HG03520 (cell line): ENCODE measurements at regions not wholly inside any gene's neighbourhood (a gene's known extent, or its start where the extent isn't known, plus 50 kb on each side); places are given as distances from the start of the nearest gene placed in this dataset.
"Not testable (repeated sequence)": the region's sequence is repeated elsewhere in the genome, so short reads cannot be mapped to it uniquely, and the experiment has no call there.

Source experiments
- ATAC-seq: cut with Tn5 transposase; IDR thresholded peaks from one replicate; pipeline ENCODE4 v1.9.1; 2021; ENCODE audit warnings: mild to moderate bottlenecking, moderate library complexity; ENCODE audit not compliant: unreplicated experiment

GRCh38 chr2:111522231-111522768 lies 361.7 kb downstream of the ANAPC1 start:
- no peak for ATAC-seq

DNA sequence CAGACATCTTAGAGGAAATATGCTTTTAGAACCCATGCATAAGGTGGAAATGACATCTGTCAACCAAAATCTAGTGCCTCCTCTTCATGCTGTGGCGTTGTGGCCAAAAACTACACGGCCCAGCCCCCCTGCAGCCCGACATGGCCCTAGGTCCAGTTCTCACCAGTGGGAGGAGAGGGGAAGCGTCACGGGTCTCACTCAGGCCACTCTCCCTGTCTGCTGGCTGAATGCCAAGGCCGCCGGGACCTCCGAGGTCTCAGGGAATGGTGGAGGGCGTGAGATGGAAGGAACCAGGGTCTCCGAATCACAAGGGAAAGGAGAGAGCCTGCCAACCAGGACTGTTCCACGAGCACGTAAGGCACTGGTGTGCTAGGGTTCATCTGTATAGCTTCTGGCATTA lies 361.0 kb downstream of the ANAPC1 start:
- no peak for ATAC-seq

GRCh38 chr2:111525026-111525425 lies 359.0 kb downstream of the ANAPC1 start:
- ATAC-seq: not testable (repeated sequence)

- ATAC-seq: not testable (repeated sequence)
Observed at GRCh38 chr2:111526041-111526639, 357.9 kb downstream of the ANAPC1 start.

- not testable (repeated sequence) for ATAC-seq
Observed at GRCh38 chr2:111527707-111528400, 356.1 kb downstream of the ANAPC1 start.

GRCh38 chr2:111529022-111529421 lies 355.0 kb downstream of the ANAPC1 start:
- not testable (repeated sequence) for ATAC-seq

GRCh38 chr2:111530239-111530965 lies 353.6 kb downstream of the ANAPC1 start:
- not testable (repeated sequence) for ATAC-seq

DNA sequence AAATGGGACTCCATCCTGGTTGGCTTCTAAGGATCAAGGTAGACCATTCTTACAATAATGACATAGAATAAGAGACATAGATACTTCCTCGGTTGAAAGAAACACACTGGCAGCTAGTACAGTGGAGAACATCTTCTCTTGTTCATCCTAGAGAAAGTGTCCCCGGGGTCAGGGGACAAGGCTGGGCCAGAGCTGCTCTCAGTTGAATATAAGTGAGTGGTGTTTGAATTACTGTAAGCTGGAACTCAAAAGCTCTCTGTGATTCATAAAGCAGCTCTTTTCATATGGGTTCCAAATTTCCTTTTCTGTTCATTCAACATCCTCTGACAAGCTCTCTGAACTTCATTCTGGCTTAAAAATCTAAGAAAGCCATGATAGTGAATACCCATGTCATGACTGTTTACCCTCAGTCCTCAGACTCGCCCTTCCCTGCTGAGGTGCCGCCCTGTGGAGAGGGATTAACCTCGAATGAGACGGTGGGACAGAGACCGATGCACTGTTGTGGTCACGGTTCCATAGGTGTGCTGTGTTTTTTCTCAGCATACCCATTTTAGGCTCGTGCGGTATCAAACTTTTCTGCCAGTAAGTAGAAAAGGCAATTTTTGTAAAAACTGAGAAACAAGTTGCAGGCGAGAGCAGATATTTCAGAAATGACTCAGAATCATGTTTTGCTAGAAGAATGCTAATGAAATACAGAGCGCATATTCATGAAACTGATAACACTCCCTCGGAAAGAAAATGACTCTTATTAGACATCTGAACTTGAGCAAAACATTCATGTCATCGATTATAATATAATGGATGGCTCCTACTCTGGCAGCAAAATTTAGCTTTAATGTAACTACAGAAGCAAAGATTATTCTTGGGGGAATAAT lies 351.1 kb downstream of the ANAPC1 start:
- ATAC-seq: not testable (repeated sequence)

DNA sequence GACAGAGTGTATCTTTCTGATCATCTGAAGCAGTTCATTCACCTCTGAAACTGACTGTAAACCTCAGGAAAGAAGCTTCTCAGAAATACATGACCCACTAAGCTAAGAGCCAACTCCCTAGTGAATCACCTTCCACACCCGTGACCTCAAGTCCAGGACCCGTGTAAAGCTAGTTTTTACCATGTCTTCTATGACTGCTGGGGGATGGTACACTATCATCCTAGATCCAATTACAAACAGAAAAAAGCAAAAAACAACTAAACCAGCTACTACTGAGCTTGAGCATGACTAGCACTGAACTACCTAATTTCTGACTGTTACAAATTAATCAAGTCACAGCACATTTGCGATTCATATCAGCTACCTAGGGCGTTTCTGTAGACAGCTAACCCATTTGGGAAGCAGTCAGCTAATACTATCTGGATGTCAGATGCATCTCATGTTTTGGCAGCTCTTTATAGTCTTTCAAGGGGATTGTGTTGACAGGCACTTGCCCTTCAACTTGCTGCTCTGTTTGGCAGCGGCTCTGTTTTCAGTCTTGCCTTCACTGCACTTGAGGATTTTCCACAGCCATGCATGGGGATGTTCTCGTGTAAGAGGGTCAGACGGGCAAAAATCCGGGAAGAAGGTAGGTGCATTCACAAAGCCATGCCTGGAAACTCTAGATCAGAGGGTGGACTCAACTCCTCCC lies 350.3 kb downstream of the ANAPC1 start:
- not testable (repeated sequence) for ATAC-seq

DNA sequence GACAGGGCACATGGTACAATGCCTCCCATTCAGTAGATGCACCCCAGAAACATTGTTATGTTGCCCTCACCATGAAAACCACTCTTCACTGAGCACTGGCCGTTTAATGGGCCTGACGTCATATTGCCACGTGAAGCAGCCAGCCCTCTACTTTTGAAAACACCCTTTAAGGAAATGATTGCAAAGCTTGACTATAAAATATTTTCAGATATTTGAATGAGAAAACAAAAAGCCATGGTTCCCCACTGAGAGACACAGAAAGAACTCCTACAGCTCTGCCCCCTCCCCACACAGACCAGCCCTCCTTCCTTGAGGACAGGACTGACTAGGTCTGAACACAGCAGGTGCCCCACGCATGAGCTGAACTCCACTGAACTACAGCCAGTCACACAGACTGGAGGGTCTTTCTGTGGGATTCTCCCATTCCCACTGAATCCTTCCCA lies 349.1 kb downstream of the ANAPC1 start:
- ATAC-seq: no peak

DNA sequence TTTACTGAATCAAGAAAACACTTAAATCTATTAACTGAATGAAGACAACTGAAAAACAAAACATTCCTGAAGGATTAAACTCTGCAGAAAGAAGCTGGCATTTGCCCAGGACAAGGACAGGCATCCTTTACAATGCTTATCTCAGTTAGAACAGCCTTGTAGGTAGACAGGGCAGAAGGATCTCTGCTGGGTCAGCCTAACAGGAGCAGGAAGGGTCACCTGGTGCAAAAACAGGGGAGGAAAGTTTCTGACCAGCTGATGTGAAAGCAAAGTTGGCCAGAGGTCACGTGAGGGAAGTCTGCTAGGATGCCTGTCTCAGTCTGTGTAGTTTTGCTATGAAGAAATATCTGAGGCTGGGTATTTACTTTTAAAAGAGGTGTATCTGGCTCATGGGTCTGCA lies 348.6 kb downstream of the ANAPC1 start:
- no peak for ATAC-seq

DNA sequence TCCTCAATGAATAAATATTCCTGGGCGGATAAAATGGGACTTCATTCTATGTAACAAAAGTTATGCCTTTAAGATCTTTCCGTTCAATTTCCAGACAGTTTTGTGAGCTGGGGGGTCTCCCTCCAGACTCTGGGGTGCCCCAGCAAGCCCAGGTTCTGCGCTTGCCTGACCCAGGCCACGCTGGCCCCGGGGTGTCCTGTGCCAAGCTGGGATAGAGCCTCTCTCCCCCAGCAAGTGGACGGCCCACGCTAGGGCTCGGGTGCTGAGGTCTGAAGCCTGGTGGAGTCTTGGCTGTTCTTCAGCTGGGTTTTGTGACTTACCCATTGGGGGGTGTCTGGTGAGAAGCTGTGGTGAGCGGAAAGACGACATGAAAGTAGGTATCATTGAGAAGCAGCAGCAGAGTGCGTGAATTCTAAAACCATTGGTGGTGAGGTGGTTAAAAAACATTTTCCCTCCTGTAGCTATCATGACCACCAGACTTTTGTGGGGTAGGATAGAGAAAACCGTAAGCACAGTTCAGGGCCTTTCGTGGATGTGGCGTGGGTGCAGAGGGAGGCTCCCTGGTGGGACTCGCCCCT lies 346.8 kb downstream of the ANAPC1 start:
- ATAC-seq: no peak

- not testable (repeated sequence) for ATAC-seq
Observed at GRCh38 chr2:111539991-111540390, 344.0 kb downstream of the ANAPC1 start.

DNA sequence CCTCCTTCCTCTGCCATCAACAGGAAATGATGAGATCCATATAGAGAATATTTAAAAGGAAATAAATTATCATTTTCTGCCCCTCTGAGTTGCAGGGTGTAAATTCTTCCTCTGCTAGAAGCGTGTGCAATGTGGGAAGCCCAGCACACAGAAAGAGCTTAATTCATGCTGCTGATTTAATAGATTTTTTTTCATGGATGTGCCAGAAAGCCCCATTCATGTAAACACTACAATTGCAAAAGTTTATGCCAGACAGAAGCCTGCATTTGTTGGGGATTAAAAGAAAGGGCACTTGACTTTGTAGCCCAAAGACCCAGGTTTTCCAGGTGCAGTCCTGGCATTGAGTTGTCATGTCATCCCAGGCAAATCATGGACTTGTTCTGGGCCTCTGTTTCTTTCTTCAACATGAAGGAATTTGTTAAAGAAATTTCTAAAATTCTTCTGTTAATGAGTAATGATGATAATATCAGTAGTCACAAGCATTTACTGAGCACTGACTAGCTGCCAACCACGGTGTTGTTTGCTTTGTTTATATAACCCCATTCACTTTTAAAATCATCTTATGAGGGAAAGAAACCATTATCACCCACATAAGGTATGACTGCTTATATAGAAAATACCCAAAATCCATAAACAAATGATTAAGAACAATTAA lies 341.7 kb downstream of the ANAPC1 start:
- ATAC-seq: not testable (repeated sequence)

GRCh38 chr2:111544006-111544405 lies 340.0 kb downstream of the ANAPC1 start:
- not testable (repeated sequence) for ATAC-seq

- ATAC-seq: not testable (repeated sequence)
Observed at GRCh38 chr2:111545723-111546431, 338.1 kb downstream of the ANAPC1 start.

GRCh38 chr2:111546578-111546977 lies 337.4 kb downstream of the ANAPC1 start:
- ATAC-seq: not testable (repeated sequence)

- ATAC-seq: not testable (repeated sequence)
Observed at GRCh38 chr2:111549174-111549573, 334.8 kb downstream of the ANAPC1 start.
